ENCODE measurements at regions not wholly inside any gene's neighbourhood (a gene's known extent, or its start where the extent isn't known, plus 50 kb on each side); places are given as distances from the start of the nearest gene placed in this dataset.
"Not testable (repeated sequence)": the region's sequence is repeated elsewhere in the genome, so short reads cannot be mapped to it uniquely, and the experiment has no call there.

DNA sequence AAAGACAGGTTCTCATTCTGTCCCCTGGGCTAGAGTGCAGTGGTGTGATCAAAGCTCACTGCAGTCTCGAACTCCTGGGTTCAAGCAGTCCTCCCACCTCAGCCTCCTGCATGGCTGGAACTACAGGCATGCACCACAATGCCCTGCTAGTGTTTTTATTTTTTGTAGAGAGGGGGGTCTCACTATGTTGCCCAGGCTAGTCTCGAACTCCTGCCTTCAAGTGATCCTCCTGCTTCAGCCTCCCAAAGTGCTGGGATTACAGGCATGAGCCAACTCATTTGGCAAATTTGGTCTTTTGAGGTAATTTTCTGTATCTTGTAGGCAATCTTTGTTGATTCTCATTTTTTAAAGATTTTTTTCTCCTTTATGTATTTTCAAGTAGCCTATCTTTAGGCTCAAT lies 205.7 kb downstream of the ZIC5 start:
- no peaks in the 10 kb centered on the region for H4K20me1 ChIP-seq
- H3K9me3 ChIP-seq: peaks cover 53% of the 10 kb centered on the region
- no peak overlapping the region for H3K27ac ChIP-seq
- TF ChIP-seq Cebpa-rat (IDR thresholded peaks at IDR 0.05): no peak
- no peaks in the 10 kb centered on the region for H3K27me3 ChIP-seq
- no peak overlapping the region for H3K4me2 ChIP-seq
- H3K4me1 ChIP-seq: no peaks in the 10 kb centered on the region
- H3K9ac ChIP-seq: no peak overlapping the region
- no peak overlapping the region for H3K4me3 ChIP-seq
- no peaks in the 10 kb centered on the region for H3K36me3 ChIP-seq

DNA sequence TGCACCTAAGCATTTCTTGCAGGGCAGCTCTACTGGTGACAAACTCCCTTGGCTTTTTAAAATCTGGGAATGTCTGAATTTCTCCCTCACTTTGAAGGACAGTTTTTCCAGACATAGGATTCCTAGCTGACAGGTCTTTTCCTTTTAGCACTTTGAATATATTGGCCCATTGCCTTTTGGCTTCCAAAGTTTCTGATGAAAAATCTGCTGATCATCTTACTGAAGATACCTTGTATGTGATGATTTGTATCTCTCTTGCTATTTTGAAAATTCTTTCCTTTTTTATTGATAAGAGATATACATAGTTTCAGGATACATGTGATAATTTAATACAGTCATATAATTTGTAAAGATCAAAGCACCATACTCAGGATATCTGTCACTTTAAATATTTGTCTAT lies 211.1 kb downstream of the ZIC5 start:
- no peaks in the 10 kb centered on the region for H3K27me3 ChIP-seq
- H3K4me3 ChIP-seq: no peak overlapping the region
- peaks cover 27% of the 10 kb centered on the region for H3K9me3 ChIP-seq
- no peaks in the 10 kb centered on the region for H4K20me1 ChIP-seq
- no peak for TF ChIP-seq Cebpa-rat (IDR thresholded peaks at IDR 0.05)
- no peaks in the 10 kb centered on the region for H3K36me3 ChIP-seq
- H3K9ac ChIP-seq: no peak overlapping the region
- H3K27ac ChIP-seq: no peak overlapping the region
- 0 out of 2 replicates have a peak, but pooled peaks cover 7% of the 10 kb centered on the region for H3K4me1 ChIP-seq
- H3K4me2 ChIP-seq: no peak overlapping the region

DNA sequence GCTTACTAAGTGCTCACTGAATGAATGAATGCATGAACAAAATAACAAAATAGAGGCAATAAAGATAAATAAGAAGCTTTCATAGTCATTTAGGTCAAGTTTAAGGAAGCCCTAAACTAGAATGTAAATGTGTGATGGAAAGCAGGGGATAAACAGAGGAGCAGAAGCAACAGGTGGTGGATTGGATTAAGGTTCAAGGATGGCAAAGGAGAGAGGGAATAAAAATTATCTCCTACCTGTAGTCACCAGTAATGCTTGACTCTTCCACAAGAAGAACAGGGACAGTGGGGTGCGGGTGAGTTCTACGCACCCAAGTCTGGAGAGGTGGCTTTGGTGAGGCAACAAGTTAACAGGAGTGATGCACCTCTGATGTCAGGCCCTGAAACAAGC lies 212.4 kb downstream of the ZIC5 start:
- Histone ChIP-seq H3K4me2 (no peak overlapping the region), H3K4me3 (no peak overlapping the region)

DNA sequence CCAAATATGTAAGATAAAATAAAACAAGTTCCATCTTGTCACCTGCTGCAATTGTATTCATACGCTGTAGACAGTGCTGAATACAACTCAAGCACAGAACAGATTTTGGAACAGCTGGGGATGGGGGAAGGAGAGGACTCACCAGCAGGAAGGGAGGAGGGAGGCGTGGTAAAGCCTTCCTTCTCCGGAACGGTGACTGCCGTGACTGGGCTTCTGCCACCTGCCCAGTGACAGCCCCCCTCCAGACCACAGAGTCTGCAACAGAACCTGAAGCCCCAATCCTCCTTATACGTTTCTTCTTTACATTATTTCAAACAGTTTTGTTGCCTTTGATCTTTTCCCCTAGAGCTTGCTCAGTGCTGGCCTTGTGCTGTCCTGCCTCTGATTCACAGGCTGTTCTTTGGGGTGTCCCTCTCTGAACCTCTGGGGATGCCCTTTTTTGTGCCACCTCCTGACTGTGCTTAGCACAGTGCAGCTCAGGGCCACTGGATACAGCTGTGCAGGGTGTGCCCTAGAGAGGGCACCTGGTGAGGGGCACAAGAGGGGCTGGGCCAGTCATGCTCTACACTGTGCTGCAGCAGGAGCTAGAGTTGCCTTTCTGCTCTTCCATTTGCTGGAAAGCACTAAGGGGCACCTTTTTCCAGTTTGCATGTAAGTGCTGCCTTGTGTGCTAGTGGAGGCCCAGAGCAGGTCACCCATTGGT lies 213.0 kb downstream of the ZIC5 start:
- Histone ChIP-seq H3K4me3 (no peak overlapping the region), H3K4me1 (0 out of 2 replicates have a peak, but pooled peaks cover 7% of the 10 kb centered on the region), H3K4me2 (no peak overlapping the region), H3K9me3 (peaks cover 8% of the 10 kb centered on the region), H3K27me3 (no peaks in the 10 kb centered on the region), H3K36me3 (no peaks in the 10 kb centered on the region), H3K9ac (no peak overlapping the region), H4K20me1 (no peaks in the 10 kb centered on the region), H3K27ac (no peak overlapping the region)
- no peak for TF ChIP-seq Cebpa-rat (IDR thresholded peaks at IDR 0.05)

More for the DNA sequence above, 212.4 kb downstream of the ZIC5 start:
- Histone ChIP-seq H3K27ac (no peak overlapping the region), H3K4me1 (0 out of 2 replicates have a peak, but pooled peaks cover 7% of the 10 kb centered on the region), H3K9me3 (peaks cover 14% of the 10 kb centered on the region), H3K36me3 (no peaks in the 10 kb centered on the region), H3K9ac (no peak overlapping the region), H3K27me3 (no peaks in the 10 kb centered on the region), H4K20me1 (no peaks in the 10 kb centered on the region)
- no peak for TF ChIP-seq Cebpa-rat (IDR thresholded peaks at IDR 0.05)

DNA sequence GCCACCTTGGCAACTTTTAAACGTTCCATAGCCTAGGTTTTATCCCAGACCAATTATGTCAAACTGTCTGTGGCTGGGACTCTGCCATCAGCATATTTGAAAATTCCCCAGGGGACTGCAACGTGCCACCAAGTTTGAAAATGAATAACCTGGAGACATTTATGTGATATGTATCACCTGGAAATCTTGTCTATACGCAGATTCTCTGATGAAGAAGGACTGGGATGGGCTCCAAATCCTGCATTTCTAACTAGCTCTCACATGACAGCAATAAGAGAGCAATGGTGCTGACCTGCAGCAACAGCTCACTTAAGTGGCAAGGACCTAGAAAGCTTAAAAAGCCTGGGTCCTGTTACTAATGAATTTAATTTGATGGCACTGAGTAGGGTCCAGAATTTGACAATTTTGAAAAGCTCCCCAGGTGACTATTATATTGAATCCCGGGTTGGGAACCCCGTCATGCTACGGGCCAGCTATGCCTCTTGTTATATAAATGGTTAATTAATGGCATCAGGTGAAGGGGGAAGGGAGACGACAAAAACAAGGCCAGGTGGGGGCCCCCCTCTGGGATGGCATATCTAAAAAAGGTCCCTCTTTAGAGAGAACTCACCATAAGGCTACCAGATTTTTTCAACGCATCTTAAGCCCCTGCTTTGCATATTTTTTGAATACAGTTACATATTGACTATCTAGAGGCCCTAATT lies 213.7 kb downstream of the ZIC5 start:
- H3K4me2 ChIP-seq: no peak overlapping the region
- TF ChIP-seq Cebpa-rat (IDR thresholded peaks at IDR 0.05): no peak
- H3K4me3 ChIP-seq: no peak overlapping the region
- H3K9ac ChIP-seq: no peak overlapping the region
- H3K4me1 ChIP-seq: 0 out of 2 replicates have a peak, but pooled peaks cover 7% of the 10 kb centered on the region
- H4K20me1 ChIP-seq: no peaks in the 10 kb centered on the region
- H3K27me3 ChIP-seq: no peaks in the 10 kb centered on the region
- H3K9me3 ChIP-seq: peaks cover 6% of the 10 kb centered on the region; the same call in 1 of the 2 replicates
- no peaks in the 10 kb centered on the region for H3K36me3 ChIP-seq
- H3K27ac ChIP-seq: no peak overlapping the region

DNA sequence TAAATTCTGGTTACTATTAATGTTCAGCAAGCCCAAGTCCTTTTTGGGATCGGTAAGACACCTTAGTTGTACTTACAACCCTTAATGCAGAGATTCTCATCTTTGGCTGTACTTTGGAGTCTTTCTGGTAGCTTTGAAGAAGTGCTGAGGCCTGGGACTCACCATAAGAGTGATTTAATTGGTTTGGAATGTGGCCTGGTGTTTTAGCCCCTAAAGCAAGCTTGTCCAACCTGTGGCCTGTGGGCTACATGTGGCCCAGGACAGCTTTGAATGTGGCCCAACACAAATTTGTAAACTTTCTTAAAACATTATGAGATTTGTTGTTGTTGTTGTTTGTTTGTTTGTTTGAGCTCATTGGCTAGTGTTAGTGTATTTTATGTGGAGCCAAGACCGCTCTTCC lies 215.3 kb downstream of the ZIC5 start:
- H3K4me2 ChIP-seq: no peak overlapping the region
- no peaks in the 10 kb centered on the region for H3K36me3 ChIP-seq
- no peak for TF ChIP-seq Cebpa-rat (IDR thresholded peaks at IDR 0.05)
- H3K4me3 ChIP-seq: no peak overlapping the region
- H3K27me3 ChIP-seq: no peaks in the 10 kb centered on the region
- H3K9me3 ChIP-seq: peaks cover 7% of the 10 kb centered on the region; the same call in 1 of the 2 replicates
- H3K27ac ChIP-seq: no peak overlapping the region
- 0 out of 2 replicates have a peak, but pooled peaks cover 7% of the 10 kb centered on the region for H3K4me1 ChIP-seq
- no peaks in the 10 kb centered on the region for H4K20me1 ChIP-seq
- no peak overlapping the region for H3K9ac ChIP-seq

DNA sequence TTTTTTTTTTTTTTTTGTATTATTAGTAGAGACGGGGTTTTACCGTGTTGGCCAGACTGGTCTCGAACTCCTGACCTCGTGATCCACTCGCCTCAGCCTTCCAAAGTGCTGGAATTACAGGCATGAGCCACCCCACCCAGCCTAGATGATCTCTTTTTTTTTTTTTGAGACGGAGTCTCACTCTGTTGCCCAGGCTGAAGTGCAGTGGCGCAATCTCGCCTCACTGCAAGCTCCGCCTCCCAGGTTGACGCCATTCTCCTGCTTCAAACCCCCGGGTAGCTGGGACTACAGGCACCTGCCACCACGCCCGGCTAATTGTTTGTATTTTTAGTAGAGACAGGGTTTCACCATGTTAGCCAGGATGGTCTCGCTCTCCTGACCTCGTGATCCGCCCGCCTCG lies 216.8 kb downstream of the ZIC5 start:
- H3K4me1 ChIP-seq: not testable (repeated sequence)

DNA sequence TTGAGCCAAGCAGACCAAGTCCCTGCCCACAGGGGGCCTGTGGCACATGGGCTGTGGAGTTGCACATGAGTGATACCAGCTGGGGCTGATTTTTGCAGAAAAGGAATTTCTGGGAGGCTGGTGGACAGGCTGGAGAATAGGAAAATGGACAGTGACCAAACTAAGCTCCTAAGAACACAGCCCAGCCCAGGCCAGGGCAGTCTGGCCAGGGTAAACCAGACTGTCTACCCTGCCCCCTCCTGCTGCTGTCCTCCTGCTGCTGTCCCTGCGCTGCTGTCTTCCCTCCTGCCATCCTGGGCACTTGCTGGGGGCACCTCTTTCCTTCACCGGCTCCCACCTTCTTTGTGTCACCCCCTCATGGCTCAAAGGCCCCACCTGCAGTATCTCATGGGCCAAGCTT lies 219.2 kb downstream of the ZIC5 start:
- peaks cover 7% of the 10 kb centered on the region; the same call in 1 of the 2 replicates for H3K9me3 ChIP-seq
- H4K20me1 ChIP-seq: no peaks in the 10 kb centered on the region
- H3K36me3 ChIP-seq: no peaks in the 10 kb centered on the region
- H3K4me1 ChIP-seq: no peaks in the 10 kb centered on the region
- H3K27ac ChIP-seq: no peak overlapping the region
- TF ChIP-seq Cebpa-rat (IDR thresholded peaks at IDR 0.05): no peak
- H3K4me3 ChIP-seq: no peak overlapping the region
- H3K9ac ChIP-seq: no peak overlapping the region
- H3K4me2 ChIP-seq: no peak overlapping the region
- H3K27me3 ChIP-seq: no peaks in the 10 kb centered on the region

More for the DNA sequence above, 216.8 kb downstream of the ZIC5 start:
- H3K9ac ChIP-seq, H3K27ac ChIP-seq, H4K20me1 ChIP-seq, H3K4me3 ChIP-seq, H3K9me3 ChIP-seq, H3K36me3 ChIP-seq, H3K4me2 ChIP-seq, H3K27me3 ChIP-seq: not testable (repeated sequence)

DNA sequence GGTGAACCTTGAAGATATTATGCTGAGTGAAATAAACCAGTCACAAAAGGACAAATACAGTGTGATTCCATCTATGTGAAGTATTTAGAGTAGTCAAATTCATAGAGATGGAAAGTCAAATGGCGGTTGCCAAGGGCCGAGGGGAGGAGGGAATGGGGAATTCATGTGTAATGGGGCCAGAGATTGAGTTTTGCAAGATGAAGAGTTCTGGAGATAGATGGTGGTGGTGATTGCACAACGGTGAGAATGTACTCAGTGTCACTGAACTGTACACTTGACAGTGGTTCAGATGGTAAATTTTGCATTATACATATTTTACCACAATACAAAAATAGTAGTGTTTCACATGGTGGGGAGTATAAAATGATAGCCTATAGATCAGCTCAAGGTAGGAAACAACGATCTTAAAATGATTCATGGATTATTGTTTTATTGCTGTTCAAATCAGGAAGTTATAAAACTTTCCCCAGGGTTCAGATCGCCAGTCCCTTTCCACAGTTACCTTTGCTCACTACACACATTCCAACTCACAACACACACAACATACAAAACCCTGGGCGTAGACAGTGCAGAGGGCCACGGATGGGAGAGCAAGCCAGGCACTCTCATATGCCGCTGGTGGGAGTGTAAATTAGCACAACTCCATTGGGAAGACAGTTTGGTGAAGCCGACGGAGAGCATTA lies 219.9 kb downstream of the ZIC5 start:
- TF ChIP-seq Cebpa-rat (IDR thresholded peaks at IDR 0.05): no peak
- H3K27me3 ChIP-seq: no peaks in the 10 kb centered on the region
- H3K4me3 ChIP-seq: no peak overlapping the region
- no peaks in the 10 kb centered on the region for H4K20me1 ChIP-seq
- peaks cover 7% of the 10 kb centered on the region; the same call in 1 of the 2 replicates for H3K9me3 ChIP-seq
- H3K9ac ChIP-seq: no peak overlapping the region
- no peak overlapping the region for H3K4me2 ChIP-seq
- H3K4me1 ChIP-seq: no peaks in the 10 kb centered on the region
- H3K36me3 ChIP-seq: no peaks in the 10 kb centered on the region
- no peak overlapping the region for H3K27ac ChIP-seq

DNA sequence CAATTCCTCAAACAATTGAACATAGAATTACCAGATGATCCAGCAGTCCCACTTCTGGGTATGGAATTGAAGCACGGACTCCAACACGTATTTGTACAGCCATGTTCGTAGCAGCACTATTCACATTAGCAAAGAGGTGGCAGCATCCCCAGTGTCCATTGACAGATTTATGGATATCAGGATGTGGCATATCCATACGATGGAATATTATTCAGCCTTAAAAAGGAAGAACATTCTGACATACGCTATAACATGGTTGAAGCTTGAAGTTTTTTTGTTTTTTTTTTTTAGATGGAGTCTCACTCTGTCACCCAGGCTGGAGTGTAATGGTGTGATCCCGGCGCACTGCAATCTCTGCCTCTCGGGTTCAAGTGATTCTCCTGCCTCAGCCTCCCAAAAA lies 220.6 kb downstream of the ZIC5 start:
- Histone ChIP-seq H3K9me3 (peaks cover 7% of the 10 kb centered on the region; the same call in 1 of the 2 replicates), H3K27ac (no peak overlapping the region), H3K27me3 (no peaks in the 10 kb centered on the region), H3K9ac (no peak overlapping the region), H4K20me1 (no peaks in the 10 kb centered on the region), H3K36me3 (no peaks in the 10 kb centered on the region), H3K4me1 (no peaks in the 10 kb centered on the region), H3K4me2 (no peak overlapping the region), H3K4me3 (no peak overlapping the region)
- no peak for TF ChIP-seq Cebpa-rat (IDR thresholded peaks at IDR 0.05)

All from BLaER1 (cell line).